Gastroesophageal sphincter (tissue), 4 donors: ENCODE measurements at regions not wholly inside any gene's neighbourhood (a gene's known extent, or its start where the extent isn't known, plus 50 kb on each side); places are given as distances from the start of the nearest gene placed in this dataset.

Source experiments
- ATAC-seq: fragments of 150-250 bp; one replicate; pipeline ENCODE4 v1.9.1; 2016; ENCODE audit warnings: mild to moderate bottlenecking, moderate library complexity
- H3K27ac ChIP-seq, 4 donors: fragments of 200-600 bp; sonication (generic) in 3 of 4; 1 replicate in 3 of 4; 2 replicates in 1 of 4; pipeline ENCODE4 v1.5.1; 2016 to 2019
- H3K27me3 ChIP-seq: fragments of 200-600 bp; sonication (generic); one replicate; pipeline ENCODE4 v1.5.1; 2019
- H3K36me3 ChIP-seq, 2 donors: fragments of 200-600 bp; sonication (generic); one replicate each; pipeline ENCODE4 v1.5.1; 2019; ENCODE audit warnings: control low read depth in 1 of 2
- H3K4me1 ChIP-seq, 3 donors: fragments of 200-600 bp; sonication (generic); 1 replicate in 2 of 3; 2 replicates in 1 of 3; pipeline ENCODE4 v1.5.1; 2016 to 2019; ENCODE audit warnings: control low read depth in 2 of 3
- H3K4me3 ChIP-seq, 2 donors: fragments of 200-600 bp; sonication (generic); one replicate each; pipeline ENCODE4 v1.5.1; 2019; ENCODE audit warnings: mild to moderate bottlenecking in 1 of 2, moderate library complexity in 1 of 2
- H3K9me3 ChIP-seq, 3 donors: fragments of 200-600 bp; sonication (generic); one replicate each; pipeline ENCODE4 v1.5.1; 2017 to 2019; ENCODE audit warnings: control low read depth in 2 of 3
- EP300 ChIP-seq: sonication (generic); formaldehyde crosslinking; IDR thresholded peaks from one replicate; pipeline ENCODE4 v1.6.1; 2017; ENCODE audit warnings: antibody characterized with exemption, mild to moderate bottlenecking
- POLR2A ChIP-seq, 2 donors: fragments of 450-650 bp; IDR thresholded peaks; one replicate each; pipeline ENCODE4 v1.6.1; 2017; ENCODE audit warnings: antibody characterized with exemption in 2 of 2, mild to moderate bottlenecking in 2 of 2, moderate library complexity in 1 of 2
- POLR2AphosphoS5 ChIP-seq: sonication (generic); formaldehyde crosslinking; IDR thresholded peaks from one replicate; pipeline ENCODE4 v1.6.1; 2017; ENCODE audit warnings: antibody characterized with exemption
- WGBS, 2 donors: methylation state at CpG; one replicate each; pipeline ENCODE4 v1.1.5; 2018; ENCODE audit warnings: low coverage in 1 of 2; 5-methylcytosine and 5-hydroxymethylcytosine counted together
- TF ChIP-seq, protein P1 (sequence below), 4 experiments: fragments of 200-600 bp in 2 of 4; fragments of 450-650 bp in 2 of 4; sonication (generic) in 1 of 4; IDR thresholded peaks; one replicate each; pipeline ENCODE4 v1.5.1; 2017 to 2019; ENCODE audit warnings: antibody characterized with exemption in 4 of 4, mild to moderate bottlenecking in 2 of 4, moderate library complexity in 2 of 4

DNA sequence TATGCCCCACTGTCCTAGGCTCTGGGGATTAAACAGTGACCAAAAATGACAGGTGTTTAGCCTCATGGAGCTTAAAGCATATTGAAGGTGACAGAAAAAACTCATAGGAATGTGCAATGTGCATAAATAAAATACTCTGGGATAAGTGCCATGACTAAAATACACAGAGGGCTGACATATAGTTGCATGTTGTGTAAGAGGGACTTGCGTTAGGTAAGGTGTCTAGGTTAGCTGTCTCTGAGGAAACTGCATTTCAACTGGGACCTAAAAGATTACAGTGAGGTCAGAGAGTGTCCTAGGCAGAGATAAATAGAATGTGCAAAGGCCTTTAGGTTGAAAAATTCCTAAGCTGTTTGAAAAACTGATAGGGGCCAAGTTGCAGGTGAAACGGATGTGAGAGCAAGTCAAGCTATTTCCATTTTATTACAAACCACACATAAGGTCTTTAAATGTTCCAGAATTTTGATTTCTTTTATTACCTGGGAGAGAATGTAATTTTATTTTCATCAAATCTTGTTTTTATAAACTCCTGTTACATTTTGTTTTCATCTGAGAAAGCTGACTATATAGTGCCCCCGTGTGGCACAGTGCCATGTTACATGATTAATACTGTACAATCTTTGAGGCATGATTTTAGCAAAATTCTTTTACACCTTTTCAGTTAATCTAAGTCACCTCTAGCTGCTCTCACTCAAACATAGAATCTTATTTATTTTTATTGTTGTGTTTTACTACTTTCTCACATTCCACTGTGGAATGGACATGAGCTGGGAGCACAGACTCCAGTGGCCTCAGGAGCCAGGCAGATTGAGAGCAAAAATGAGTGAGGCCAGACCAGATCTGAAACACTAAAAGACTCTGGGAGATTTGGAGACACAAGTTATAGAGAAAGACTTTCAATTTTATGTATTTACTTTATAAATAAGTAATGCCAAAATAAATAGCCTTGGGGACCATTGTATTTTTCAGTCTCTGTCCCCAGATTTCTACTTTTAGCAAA, 259.6 kb upstream of the ZNF717 start:
- ATAC-seq: no peak
- H3K4me1 ChIP-seq: peaks cover 0 to 5% (median 0%) of the 10 kb centered on the region in 3 donors

DNA sequence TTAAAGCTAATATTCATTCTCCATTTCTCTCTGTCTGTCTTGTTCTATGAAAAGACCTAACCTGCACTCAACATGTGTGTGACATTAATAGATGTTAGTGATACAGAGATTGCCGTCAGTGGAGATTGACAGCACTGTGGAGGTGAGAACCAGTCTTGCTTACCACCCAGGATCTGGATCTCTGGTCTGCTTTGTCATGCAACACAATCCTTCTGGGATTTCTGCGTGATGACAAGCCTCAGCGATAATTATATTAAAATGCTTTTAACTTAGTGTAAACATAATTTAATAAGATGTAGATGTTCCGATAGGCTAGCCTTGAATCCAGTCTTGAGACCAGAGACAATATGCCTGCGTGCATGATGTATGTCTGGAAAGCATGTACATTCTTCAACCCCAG, 262.0 kb upstream of the ZNF717 start:
- no peak overlapping the region for H3K4me3 ChIP-seq
- no peak for TF ChIP-seq EP300
- TF ChIP-seq, protein P1, sequence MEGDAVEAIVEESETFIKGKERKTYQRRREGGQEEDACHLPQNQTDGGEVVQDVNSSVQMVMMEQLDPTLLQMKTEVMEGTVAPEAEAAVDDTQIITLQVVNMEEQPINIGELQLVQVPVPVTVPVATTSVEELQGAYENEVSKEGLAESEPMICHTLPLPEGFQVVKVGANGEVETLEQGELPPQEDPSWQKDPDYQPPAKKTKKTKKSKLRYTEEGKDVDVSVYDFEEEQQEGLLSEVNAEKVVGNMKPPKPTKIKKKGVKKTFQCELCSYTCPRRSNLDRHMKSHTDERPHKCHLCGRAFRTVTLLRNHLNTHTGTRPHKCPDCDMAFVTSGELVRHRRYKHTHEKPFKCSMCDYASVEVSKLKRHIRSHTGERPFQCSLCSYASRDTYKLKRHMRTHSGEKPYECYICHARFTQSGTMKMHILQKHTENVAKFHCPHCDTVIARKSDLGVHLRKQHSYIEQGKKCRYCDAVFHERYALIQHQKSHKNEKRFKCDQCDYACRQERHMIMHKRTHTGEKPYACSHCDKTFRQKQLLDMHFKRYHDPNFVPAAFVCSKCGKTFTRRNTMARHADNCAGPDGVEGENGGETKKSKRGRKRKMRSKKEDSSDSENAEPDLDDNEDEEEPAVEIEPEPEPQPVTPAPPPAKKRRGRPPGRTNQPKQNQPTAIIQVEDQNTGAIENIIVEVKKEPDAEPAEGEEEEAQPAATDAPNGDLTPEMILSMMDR (IDR thresholded peaks at IDR 0.05): no peak
- no peak for TF ChIP-seq POLR2A (IDR thresholded peaks at IDR 0.05)
- TF ChIP-seq POLR2AphosphoS5: no peak
- ATAC-seq: no peak
- no peak overlapping the region for H3K27ac ChIP-seq
- H3K9me3 ChIP-seq: no peaks in the 10 kb centered on the region
- peaks cover 0 to 5% (median 0%) of the 10 kb centered on the region in 3 donors for H3K4me1 ChIP-seq
- H3K27me3 ChIP-seq: no peaks in the 10 kb centered on the region
- no peaks in the 10 kb centered on the region for H3K36me3 ChIP-seq
- whole genome bisulfite sequencing, 2 donors: 82 to 91% methylated on average over 5 of the region's 5 CpGs

More for the DNA sequence above, 259.6 kb upstream of the ZNF717 start:
- Histone ChIP-seq H3K27me3 (no peaks in the 10 kb centered on the region), H3K9me3 (no peaks in the 10 kb centered on the region), H3K27ac (no peak overlapping the region), H3K36me3 (no peaks in the 10 kb centered on the region), H3K4me3 (no peak overlapping the region)
- TF ChIP-seq, protein P1 (IDR thresholded peaks at IDR 0.05): peak in 1 of 4 experiments; percentile 22
- TF ChIP-seq POLR2A (IDR thresholded peaks at IDR 0.05): no peak
- WGBS, 2 donors: 37 to 41% methylated on average over 3 of the region's 3 CpGs

DNA sequence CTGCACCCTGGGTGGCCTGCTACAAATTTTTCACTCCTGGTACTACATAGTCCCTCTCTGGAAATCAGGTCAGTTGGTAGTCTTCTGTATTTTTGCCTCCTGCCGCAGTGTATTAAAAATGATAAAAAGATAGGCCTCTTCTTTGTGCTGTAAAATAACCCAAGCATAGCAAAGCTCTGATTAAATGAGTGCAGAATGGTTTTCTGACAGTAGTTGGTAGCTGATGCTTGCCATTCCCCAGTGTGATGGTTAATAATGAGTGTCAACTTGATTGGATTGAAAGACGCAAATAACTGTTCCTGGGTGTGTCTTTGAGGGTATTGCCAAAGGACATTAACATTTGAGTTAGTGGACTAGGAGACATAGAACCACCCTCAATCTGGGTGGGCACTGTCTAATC, 264.4 kb upstream of the ZNF717 start:
- peaks cover 0 to 5% (median 0%) of the 10 kb centered on the region in 3 donors for H3K4me1 ChIP-seq
- no peak overlapping the region for H3K4me3 ChIP-seq
- no peak overlapping the region for H3K27ac ChIP-seq
- no peaks in the 10 kb centered on the region for H3K36me3 ChIP-seq
- WGBS, 2 donors: 60 to 72% methylated on average over 2 of the region's 2 CpGs
- H3K9me3 ChIP-seq: no peaks in the 10 kb centered on the region
- H3K27me3 ChIP-seq: no peaks in the 10 kb centered on the region
- ATAC-seq: no peak
- TF ChIP-seq EP300 (no peak), POLR2A (IDR thresholded peaks at IDR 0.05) (no peak), POLR2AphosphoS5 (no peak)
- TF ChIP-seq, protein P1 (IDR thresholded peaks at IDR 0.05): no peak

DNA sequence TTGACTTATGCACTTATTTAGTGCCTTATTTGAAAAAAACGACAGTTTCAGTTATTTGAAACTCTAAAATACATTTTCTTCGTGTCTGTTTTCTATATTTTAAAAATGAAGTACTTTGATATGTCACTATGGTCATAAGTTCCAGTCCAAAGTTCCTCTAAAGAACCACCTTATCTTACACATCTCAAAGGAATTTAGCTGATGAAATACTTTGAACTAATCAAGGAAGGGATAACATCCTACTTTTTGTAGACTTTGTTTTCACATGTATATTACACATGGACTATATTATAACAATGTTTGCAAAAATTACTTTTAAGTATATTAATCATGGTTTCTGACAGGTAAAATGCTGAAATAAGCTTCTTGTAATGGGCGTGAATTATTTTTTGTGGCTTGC, 265.8 kb upstream of the ZNF717 start:
- no peaks in the 10 kb centered on the region for H3K4me1 ChIP-seq
- 75 to 81% methylated on average over 3 of the region's 3 CpGs for WGBS, 2 donors
- no peaks in the 10 kb centered on the region for H3K36me3 ChIP-seq
- ATAC-seq: no peak
- TF ChIP-seq, protein P1 (IDR thresholded peaks at IDR 0.05): no peak
- TF ChIP-seq POLR2A (IDR thresholded peaks at IDR 0.05) (no peak), EP300 (no peak)
- H3K27me3 ChIP-seq: no peaks in the 10 kb centered on the region
- no peak overlapping the region for H3K27ac ChIP-seq
- no peaks in the 10 kb centered on the region for H3K9me3 ChIP-seq
- no peak overlapping the region for H3K4me3 ChIP-seq

DNA sequence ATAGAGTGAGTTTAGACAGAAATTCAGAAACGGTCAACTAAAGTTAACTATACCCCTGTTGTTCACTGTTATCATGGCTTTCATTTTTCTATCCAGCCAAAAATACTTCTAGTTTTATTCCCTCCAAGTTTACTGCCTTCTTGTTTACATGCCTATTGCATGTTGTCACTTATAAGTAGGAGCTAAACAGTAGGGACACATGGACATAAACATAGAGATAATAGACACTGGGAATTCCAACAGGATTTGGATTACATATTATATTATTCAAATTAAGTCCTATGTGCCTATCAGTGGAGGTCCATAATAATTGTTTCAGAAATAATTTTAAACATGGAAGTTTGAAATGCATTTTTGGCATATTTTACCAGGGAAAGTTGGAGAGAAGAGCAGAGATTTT, 269.1 kb upstream of the ZNF717 start:
- no peak overlapping the region for H3K4me3 ChIP-seq
- H3K36me3 ChIP-seq: no peaks in the 10 kb centered on the region
- TF ChIP-seq EP300 (no peak), POLR2A (IDR thresholded peaks at IDR 0.05) (no peak), POLR2AphosphoS5 (no peak)
- TF ChIP-seq, protein P1 (IDR thresholded peaks at IDR 0.05): no peak
- WGBS, 2 donors: 50 to 69% methylated on average over 1 of the region's 1 CpG
- H3K27me3 ChIP-seq: no peaks in the 10 kb centered on the region
- no peak for ATAC-seq
- no peaks in the 10 kb centered on the region for H3K4me1 ChIP-seq
- no peaks in the 10 kb centered on the region for H3K9me3 ChIP-seq
- no peak overlapping the region for H3K27ac ChIP-seq
